Dermis microvascular lymphatic vessel endothelial cell (primary cell): ENCODE measurements at regions not wholly inside any gene's neighbourhood (a gene's known extent, or its start where the extent isn't known, plus 50 kb on each side); places are given as distances from the start of the nearest gene placed in this dataset.
"Not testable (repeated sequence)": the region's sequence is repeated elsewhere in the genome, so short reads cannot be mapped to it uniquely, and the experiment has no call there.

Experiments
- DNase-seq, 2 donors: peaks; one replicate each; pipeline versions ENCODE4 v3.0.0 to v3.0.0-alpha.2; 2010; ENCODE audit warnings: low read depth in 2 of 2

DNA sequence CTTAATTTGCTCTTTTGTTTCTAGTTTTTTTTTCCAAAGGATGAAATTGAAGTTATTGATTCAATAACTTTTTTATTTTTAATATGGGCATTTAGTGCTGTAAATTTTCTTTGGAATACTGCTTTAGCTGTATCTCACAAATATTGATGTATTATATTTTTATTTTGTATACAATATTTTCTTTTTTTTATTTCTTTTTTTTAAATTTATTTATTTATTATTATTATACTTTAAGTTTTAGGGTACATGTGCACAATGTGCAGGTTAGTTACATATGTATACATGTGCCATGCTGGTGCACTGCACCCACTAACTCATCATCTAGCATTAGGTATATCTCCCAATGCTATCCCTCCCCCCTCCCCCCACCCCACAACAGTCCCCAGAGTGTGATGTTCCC lies 823.7 kb downstream of the KCTD16 start:
- DNase-seq, result not testable (repeated sequence)

DNA sequence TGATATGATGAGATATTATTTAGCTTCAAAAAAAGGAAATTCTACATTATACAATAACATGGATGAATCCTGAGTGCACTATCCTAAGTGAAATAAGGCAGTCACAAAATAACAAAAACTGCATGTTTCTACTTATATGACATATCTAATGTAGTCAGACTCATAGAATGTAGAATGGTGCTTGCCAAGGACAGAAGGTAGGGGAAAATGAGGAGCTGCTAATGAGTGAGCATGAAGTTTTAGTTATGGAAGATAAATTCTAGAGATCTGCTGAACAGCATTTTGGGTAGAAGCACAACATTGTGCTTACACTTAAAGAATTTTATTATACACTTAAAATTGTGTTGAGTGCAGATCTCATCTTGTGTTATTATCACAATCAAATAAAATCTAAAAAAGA lies 812.4 kb downstream of the KCTD16 start:
- no peak for DNase-seq

DNA sequence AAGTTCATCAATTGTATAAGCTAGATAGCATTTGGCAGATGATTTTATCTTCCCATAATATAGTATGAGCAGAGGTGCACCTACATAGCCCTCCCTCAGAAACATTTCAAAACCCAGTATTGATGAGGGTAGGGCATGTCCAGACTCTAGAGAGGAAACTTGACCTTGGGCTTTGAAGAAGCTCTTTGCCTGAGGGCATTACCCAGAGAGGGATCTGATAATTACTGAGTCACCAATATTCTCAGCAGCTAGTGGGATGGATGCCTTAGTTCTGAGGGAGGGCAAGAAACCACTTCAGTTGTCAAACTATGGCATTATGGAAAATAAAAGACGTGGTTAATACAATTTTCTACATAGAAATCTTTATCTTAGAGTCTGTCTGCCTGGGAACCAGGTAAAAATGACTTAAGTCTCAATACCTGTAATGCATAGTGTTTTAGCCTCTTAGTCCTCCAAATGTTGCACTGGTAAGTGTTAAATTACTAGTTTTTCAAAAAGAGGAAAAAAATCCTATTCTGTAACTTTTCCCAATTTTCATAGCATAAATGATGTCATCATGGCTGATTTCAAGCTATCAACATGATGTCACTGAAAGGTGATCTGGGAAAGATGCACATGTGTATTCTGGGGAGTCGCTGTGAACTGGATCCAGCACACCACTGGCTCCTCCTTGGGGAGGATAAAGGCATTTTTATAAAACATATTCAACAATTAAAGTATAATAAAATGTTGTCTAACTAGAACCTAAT lies 809.0 kb downstream of the KCTD16 start:
- no peak for DNase-seq

DNA sequence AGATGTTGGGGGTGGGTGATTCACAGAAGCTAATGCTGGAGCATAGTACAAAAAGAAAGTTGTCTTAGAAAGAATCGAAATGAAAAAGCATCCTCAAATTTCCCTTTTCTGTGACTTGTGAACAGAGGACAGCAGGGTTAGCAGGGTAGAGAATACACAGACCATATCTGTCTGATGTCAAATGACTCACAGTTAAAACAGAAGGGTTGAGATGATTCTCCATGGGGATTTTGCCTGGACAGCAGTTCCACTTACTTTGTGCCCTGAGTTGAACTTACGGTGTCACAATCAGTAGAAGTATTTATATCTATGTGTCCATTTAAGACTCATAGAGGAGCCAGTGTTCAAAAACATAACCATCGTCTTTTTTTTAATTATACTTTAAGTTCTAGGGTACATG lies 801.6 kb downstream of the KCTD16 start:
- no peak for DNase-seq

DNA sequence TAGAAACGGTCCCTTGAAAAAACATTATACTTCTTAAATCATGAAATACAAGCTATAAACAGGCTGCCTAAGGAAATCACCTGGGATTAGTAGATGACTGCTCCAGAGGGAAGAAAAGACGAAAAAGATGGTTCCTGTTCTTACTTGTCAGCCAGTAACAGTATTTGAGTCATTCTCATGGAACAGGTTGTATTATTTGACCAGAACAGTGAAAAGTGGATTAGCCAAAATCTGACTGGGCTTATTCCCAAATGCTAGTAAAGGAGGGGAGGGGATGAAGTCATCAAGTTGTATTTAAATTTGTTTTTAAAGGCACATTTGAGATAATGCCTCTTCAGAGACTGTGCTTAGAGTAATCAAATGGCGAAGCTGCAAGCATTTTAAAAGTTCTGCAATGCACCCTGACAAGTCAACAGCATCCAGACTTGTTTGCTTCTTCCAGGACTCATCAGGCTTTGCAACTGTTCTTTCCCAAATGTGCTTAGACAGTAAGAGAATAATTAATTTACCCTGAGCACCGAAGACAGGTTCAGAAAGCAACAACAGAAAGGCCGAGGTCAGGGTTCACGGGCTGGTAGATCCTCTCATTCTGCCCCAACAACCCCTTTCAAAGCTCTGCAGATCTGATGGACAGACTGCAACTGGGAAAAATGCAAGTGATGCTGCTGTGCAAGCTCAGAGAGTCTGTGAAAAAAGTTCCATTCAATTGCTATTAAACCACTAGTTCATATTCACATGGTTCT lies 800.6 kb downstream of the KCTD16 start:
- no peak for DNase-seq

DNA sequence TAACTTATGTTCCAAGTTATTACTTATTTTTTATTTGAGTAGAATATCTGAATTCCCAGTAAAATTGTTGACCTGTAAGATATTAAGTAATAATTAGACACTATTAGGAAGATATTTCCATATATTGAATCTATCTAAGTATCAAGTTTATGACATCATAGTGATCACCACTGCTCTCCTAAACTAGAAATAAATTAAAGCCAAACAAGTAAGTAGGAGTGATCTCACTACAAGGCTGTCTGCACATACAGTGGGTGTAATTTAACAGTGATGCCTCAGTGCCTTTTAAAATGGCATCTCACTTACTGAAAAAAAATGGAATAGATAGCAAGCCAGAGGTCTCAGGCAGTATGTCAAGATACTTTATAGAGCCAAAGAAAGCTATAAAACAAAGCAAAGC lies 789.6 kb downstream of the KCTD16 start:
- DNase-seq, result no peak

DNA sequence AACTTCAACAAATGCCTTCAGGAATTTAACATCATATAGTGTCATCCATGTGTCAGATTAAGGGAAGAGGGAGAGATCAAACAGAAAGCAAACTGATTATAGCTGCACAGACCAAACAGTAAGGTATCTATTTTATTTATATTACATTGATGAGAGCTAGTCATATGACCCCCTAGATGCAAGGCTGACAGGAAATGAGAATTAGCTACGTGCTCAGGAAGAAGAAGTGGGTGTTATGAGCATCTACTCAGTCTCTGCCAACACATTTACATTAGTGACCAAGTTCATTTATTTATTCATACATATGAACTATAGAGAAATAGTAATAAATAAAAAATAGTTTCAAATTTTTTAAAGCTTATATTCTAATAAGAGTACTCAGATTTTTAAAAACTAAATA lies 787.3 kb downstream of the KCTD16 start:
- DNase-seq, result no peak

DNA sequence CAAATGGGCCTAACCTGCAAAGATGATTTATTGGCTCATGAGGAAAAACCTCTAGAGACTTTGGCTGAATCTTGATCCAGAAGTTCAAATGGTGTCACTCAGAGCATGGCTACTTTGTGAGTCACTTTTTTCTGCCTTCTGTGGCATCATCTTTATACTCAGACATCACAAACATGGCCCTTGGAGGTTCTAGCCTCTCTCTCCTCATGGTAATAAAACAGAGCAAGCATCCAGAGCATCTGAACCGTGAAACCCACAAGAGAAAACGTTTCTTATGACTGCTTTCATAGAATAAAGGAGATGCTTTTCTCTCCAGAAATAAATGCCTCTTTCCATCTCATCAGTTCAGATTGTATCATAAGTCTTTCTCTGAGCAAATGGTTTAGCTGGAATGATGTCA lies 780.3 kb downstream of the KCTD16 start:
- no peak for DNase-seq

DNA sequence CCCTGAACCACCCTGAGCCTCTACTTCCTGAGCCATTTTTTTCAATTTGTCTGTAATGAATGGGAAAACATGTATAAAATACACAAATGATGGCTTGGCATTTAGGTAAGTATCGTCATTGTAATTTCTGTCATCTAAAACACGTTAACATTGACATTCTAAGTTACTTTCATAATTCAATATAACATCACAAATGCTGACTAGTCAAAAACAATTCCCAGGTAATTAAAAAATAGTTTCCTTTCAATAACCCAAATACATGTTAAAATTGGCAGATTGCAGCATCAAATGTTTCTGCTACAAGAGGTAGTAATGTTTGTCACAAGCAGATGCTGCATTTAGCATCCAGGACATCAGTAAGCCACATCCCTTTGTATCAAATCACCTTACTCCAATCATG lies 776.4 kb downstream of the KCTD16 start:
- no peak for DNase-seq

DNA sequence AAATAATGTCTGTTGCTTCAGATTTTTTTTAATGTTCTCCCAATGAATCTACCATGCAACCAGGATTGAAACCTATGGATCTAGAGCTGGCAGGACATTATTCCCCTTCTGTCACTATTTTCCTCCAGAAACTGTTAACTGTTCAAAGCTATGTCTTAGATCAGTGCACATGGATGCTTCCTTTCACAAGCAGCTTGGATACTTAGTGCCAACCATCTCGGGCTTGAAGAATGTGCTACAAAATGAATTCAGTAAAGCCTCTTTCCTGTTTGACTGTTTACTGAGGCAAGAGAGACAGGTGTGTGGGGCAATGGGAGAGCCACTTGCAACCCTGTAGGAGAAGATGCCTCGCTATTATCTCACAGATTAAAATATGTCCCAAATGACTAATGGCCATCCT lies 774.8 kb downstream of the KCTD16 start:
- DNase-seq, result no peak

DNA sequence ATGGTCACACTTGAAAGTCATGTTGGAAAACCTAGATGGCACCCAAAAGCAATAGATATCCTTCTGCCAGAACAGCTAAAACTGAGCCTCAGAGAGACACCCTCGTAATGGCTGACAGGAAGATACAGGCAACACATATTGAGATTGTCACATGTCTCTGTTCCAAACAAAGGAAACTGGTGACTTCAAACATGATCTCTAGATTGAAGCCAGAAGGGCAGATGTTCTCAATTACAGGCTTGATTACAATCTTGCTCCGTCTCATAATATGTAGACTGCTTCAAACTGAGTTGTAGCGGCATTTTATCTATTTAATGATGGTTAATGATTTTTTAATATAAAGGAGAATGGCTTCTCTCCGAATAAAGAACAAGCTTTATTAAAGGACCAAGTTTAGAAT lies 774.3 kb downstream of the KCTD16 start:
- DNase-seq, result no peak

DNA sequence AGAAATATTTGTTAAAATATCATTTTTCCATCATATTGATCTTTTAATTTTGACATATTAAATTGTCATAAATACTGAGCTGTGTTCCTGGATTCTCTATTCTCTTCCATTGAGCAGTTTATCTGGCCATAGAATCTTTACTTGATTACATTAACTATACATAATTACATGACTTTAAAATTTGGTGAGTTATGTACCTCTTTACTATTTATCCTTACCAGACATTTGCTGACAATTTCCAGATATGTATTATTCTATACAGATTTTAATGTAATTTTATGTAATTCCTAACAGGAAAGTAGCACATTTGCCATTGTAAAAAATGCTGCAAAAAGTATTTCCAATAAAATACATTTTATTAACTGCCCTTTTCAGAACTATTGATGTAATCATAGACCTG lies 770.3 kb downstream of the KCTD16 start:
- DNase-seq, result no peak

DNA sequence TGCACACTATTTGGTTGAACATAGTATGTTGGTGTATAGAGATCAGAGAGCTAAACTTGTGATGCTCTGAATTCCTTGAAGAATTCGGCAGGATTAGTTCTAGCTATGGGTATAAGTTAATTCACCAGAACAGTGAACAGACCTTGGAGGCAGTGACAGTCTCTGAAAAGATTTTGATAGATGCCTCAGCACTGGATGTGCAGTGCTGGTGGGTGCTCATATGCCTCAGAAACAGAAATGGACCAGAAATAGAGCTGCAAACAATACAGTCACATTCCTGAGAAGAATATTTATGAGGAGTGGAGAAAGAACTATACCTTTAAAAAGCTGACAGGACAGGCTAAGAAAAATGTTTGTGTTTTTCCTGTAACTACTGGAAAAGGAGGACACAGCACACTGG lies 747.7 kb downstream of the KCTD16 start:
- no peak for DNase-seq

DNA sequence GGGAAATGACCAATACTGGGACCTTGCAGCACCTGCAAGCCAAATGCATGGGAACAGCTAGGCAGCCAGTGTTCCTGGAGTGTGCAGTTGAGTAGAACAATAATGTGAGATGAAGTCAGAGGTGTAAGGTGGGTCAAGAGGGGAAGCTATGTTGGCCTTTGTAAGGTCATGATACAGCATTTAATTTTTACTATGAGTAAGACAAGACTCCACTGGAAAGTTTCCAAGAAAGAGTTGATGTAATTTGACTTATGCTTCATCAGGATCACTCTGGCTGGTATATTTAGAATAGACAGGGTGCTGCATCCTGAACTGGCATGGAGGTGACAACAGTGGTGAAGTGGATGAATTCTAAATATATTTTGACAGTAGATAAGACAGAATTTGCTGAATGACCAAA lies 744.8 kb downstream of the KCTD16 start:
- no peak for DNase-seq

DNA sequence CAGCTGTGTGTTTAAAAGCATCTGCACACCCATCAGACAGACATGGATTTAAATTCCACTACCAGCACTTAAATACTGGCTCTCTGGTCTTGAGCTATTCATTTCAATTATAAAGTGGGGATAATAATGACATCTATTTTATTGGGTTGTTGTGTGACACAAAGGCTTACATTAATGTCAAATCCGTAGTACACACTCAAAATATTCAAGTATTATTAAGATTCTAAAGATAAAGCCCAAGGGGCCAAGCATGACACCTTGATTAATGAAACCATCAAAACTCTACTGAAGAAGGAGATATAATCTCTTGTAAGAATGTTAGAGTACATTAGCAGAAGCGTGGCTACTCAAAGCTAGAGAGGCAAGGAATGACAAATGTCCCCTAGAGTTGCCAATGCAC lies 743.0 kb downstream of the KCTD16 start:
- DNase-seq, result no peak

DNA sequence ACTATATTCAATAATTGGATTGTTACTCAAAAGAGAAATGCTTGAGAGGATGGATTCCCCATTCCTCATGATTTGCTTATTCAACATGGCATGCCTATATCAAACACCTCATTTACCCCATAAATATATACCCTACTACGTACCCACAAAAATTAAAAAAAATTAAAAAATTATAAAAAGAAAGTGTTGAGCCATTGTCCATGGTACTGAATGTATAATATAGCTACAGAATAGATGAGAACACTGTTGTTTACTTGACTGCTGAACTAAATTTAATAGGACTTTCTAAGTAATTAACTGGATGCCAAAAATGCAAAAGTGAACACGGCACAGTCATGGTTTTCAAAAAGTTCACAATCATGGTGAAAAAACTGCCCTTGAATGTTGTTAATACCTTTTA lies 725.8 kb downstream of the KCTD16 start:
- no peak for DNase-seq

DNA sequence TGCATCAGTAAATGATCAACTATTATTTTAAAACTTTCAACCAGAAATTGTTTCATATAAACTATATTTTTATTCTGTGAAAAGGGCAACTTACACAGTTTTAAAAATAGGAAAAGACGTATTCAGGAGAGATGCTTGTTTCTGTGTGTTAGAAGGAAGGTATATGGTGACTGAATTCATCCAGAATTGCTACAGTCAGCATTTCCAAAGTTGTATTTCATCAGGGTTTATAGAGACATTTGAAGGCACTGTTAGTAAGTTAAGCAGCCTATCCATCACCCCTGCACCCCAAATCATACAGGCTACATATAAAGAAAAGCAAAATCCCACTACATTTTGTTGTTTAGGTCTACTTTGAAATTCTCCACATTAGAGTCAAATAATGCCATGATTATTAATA lies 716.0 kb downstream of the KCTD16 start:
- DNase-seq, result no peak

DNA sequence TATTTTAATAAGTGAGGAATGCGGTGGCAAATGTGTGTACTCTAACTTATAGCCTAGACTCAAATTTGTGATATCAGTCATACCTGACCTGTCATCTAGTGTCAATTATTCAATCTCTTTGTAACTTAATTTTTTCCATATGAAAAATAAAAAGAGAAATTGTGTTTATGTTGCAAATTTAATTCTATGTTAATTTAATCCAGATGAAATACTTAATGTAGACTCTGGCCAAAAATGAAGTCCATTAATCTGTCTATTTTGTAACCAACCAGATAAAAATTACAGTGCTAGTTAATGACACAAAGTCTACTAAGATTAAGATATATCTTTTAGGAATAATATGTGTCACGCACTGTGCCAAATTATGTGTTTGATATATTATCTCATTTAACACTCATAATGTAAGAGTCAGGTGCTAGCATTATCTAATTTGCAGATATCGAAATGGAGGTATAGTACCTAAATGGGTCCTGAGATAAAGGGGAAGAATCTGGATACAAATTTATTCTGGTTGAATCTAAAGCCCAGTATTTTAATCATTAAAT lies 712.1 kb downstream of the KCTD16 start:
- DNase-seq, result no peak

DNA sequence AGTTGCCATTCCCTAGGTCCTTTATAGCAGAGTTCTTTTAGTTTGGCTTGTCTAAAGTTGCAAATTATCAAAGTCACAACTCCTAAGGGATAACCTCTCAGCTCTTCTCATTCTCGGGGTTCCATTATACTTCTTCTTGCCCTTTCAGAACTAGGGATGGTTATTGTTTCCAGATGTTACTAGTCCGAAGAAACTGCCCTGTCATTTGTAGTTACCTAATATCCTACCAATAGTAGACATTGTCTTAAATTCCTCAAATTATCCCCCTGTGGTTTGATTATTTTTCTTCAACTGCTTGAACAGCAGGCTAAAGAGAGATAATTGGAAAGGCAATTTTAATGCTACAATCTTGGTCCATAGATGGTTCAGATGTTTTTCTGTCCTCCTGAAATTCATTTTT lies 709.8 kb downstream of the KCTD16 start:
- no peak for DNase-seq

DNA sequence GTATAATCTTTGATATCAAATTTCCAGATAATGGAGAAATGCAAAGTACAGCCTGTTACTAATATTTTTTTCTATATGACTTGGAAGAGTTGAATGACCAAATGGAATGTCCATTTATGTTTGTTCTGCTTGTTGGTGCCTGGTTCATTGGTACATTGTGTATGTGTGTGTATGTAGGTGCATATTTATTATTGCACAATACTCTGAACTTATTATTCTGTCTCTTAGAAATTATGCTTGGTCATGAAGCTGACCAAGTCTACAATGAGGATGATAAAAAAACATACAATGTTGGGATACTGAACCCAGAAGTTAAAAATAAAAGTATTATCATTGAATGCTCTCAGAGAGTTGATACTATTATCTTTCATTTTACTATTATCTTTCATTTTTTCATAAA lies 706.3 kb downstream of the KCTD16 start:
- no peak for DNase-seq

DNA sequence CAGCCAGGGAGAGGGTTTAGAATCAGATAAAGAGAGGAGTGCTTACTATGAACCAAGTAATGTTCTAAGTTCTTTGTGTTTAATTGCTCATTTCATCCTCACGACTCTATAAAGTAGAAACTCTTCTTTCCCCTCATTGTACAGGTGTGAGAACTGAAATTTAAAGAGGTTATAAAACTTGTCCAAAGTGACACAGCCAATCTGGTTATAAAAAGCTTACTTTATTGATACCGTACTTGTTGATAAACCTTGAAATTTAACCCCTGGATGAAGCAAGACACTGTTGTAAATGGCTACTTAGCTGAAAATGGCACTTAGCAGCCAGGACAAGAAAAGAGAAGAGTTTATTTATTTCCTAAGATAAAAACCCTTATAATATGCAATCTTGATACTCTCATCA lies 702.4 kb downstream of the KCTD16 start:
- no peak for DNase-seq

DNA sequence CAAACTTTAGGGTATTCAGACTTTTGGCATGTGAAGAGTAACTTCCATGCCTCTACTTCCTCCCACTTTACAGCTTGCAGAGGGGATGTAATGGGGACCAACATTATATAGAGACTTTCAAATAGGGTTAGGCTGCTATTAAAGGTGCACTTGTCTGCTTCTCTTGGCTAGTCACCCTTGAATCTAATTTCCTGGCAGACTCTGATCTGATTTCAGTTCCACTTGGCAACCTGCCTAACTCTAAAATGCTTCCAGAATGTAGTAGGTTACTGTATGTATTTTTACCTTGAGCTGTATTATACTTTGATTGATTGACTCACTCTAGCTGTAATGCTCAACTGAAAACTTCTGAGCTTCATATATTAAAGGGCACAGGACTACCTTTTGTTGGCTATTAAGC lies 693.4 kb downstream of the KCTD16 start:
- no peak for DNase-seq

DNA sequence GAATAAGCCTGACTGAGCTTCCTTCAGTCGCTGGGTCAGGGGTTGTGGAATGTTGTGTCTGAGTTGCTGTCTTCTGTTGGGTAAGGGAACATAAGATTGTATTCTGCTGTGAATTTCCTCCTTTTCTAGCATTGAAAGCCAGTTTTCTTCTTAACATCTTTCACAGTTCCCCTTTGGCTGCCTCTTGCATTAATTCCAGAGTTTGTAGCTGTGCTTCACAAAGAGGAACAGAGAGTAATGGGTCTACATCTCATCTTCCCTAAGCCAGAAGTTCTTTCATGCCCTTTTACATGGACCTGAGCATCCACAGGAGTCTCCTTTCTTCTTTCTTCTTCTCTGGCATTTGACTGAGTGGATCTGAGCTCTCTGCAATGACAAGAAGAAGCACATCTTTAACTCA lies 686.8 kb downstream of the KCTD16 start:
- no peak for DNase-seq
